SHP77 (cell line): ENCODE measurements at regions not wholly inside any gene's neighbourhood (a gene's known extent, or its start where the extent isn't known, plus 50 kb on each side); places are given as distances from the start of the nearest gene placed in this dataset.
"Not testable (repeated sequence)": the region's sequence is repeated elsewhere in the genome, so short reads cannot be mapped to it uniquely, and the experiment has no call there.

Experiments used
- DNase-seq, 2 experiments: peaks; one replicate each; lab custom pipeline; 2025; lab: John Stamatoyannopoulos, UW

DNA sequence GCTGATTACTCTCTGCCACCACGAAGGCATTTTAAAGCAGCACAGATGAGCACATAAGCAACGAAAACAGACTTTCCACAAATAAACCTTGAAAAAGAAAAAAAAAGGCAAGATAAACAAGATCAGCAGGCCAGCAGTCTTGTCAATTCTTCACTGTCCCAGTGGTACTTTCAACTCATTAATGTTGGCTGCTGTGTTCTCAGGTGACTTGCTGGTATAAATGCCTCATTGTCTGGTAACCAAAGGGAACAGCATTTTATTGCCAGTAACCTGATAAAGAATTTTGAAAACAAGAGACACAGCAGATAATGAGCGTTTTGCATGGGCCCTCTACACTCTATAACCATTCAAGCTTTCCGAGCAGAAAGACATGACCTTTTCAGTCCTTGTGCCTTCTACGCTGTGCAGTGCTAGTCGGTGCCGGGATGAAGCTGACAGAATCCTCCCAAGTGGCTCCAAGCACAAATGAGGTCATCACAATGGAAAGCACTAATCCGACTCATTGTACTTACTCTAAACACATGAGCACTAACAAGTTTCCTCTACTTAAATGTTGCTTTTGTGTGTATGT is 242.9 kb upstream of the FRG1 start:
- not testable (repeated sequence) for DNase-seq

DNA sequence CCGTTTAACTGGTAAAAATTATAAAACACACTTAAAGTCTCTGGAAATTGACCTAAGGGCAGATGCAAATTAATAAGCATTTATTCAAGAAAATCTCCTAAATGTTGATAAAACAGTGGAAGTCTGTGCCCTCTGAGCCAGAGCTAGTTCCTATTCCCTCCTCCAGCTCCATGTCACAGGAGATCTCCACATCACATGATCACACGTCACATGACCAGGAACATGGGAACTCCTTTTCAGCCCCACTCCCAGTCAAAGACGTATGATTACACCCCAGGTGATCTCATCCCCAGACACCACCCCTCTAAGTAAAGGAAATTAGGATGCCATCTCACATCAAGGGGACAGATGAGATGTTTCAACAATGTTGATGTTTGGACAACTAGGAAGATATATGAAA is 237.7 kb upstream of the FRG1 start:
- DNase-seq, result not testable (repeated sequence)

DNA sequence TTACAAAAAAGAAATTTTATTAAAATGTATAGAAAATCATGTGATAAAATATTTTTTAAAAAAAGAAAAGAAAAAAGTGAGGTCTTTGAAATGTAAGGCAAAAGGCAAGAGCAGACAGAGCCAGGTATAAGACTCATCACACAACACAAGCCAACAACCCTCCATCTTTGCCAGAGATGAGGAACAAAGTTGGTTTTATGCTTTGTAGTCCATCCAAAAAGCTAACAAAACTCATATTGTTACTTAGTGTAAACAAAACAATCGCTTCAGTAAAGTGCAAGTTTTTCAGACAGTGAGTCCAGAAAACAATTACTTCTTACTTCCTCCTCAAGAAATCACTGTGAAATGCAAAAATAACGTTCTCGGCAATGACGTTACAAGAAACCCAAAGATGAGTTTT is 233.9 kb upstream of the FRG1 start:
- DNase-seq, result not testable (repeated sequence)

DNA sequence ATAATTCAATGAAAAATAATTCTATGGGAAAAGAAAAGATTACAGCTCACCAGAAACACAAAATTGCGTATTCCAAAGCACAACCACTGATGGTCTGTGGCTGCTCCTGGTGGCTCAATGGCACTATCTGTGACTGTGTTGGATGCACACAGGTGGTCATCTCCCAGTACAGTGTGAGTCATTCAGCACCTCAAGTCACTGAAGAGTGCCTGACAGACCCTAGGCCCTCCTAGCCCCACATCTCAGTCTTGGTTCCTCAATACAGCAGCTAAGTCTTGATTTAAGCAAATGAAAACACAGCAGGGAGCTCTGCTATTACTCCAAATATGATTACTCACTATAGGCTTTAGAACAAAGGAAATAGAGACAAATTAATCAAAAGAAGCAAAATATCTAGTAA is 233.4 kb upstream of the FRG1 start:
- DNase-seq, result not testable (repeated sequence)

DNA sequence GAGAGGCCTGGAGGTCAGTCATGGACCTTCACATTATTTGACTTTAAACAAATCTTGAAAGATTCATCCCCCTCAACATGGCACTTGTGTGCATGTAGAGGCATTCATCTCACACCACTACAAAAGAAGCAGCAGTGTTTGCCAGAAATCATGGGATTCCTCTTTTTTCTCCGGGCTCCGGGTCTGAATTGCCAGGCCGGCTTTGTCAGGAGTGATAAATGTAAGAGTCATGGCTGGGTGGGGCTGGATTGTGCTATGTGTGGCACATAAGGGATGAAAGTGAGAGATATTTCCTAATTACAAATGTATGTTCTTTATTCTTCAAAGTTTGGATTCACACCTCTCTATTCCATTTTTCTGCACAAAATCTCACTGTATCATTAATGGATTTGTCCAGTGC is 228.7 kb upstream of the FRG1 start:
- DNase-seq, result not testable (repeated sequence)

DNA sequence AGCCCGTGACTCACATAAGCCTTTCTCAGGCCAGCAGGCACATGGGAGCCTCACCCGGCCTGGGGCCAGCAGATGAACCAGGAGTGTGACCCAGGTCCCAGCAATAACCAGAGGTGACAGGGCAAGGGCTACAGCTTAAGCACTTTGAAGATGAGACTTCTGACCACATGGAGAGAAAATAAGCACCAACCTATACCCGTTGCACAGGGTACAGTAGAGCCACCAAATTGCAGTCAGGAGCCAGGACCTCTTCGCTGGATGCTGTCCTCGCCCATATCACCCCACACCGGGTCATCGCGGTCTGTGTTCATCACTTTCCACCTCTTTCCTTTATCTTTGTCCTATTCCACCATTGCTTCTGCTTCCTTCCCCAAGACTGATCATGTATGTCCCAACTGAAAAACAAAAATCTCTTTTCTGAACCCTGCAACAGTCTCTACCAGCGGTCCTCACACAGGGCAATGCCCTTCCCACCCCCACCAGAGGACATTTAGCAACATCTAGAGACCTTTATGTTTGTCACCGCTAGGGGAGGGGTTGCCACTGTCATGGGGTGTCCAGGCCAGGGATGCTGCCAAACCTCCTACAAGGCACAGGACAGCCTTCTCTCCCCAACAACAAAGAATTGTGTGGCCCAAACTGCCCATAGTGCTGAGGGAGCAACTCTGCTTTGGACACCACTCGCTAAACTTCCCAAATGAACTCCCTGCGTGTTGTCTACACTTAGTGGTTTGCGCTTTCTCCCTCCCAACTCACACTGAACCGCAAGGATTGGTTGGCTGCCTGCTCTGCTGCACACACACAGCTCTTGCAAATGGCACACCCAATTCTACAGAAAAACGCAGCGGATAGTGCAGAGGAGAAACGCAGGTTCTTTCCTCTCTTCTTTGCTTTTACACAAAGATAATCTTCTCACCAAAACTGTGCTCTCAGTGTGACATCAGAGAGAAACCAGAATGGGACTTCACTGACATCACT is 219.4 kb upstream of the FRG1 start:
- DNase-seq, result not testable (repeated sequence)

DNA sequence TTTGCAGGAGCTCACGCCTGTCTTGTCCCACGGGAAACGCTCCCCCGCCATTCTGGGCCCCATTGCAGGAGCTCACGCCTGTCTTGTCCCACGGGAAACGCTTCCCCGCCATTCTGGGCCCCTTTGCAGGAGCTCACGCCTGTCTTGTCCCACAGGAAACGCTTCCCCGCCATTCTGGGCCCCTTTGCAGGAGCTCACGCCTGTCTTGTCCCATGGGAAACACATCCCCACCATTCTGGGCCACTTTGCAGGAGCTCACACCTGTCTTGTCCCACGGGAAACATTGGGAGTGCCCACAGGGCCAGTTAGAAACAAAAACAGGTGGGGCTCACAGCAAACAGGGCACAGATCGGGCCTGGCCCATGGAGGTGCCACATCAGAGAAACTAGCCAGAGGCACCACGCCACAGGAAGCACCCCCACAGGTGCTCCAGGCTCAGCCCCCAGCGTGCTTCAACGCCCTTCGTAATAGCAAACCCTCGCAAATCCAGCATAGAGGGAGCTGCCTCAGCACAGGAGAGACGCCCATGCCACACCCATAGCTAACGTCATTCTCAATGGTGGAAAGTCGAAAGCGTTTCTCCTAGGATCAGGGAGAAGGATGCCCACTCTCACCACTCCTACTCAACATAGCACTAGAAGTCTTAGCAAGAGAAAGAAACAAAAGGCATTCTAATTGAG is 218.2 kb upstream of the FRG1 start:
- peak; percentile 88 to 89 for DNase-seq

DNA sequence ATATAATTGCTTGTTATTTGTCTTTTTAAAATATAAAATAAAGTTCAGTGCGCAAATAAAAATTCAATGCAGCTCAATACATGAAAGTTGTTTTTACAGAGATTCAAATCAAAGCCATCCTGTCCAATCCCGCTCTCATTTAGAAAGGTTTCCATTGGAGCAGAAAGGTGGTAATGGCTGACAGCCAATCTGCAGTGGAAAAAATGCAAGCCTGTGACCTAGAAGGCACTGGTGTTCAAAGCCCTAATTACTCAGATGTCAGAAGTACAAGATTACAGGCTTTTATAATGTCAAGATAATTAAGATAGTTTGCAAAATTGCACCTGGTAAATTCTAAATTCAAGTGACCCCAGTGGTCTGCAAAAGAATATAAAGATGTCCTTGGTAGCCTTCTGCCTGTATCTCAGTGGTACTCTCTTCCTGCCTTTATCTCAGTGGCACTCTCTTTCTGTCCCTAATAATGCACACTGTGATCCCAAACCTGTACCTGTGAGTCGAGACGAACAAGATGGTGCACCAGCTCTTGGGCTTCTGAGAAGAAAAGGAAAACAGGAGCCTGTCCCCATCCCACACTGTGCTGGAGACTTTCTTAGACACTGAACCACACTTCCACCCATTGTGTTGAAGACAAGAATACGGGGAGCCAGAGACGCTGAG is 212.6 kb upstream of the FRG1 start:
- DNase-seq, result not testable (repeated sequence)

DNA sequence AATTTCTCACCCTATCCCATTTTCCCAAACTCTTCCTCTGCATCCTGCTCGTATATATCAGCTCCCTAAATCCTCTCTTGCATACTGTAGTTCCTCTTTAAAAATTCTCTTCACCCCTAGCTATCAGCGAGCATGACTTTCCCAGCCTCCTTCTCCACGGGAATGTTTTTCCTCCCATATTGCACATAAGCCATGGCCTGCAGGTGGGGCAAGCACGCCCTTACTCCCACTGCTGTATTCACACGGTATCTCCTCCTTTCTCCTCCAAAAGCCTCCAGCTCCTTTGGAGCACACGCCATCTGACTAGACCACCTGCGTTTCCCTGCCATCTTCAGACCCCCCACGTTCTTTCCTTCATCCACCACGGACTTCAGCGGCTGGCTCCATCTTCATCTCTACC is 208.7 kb upstream of the FRG1 start:
- peak in 1 of 2 experiments; percentile 42 for DNase-seq

DNA sequence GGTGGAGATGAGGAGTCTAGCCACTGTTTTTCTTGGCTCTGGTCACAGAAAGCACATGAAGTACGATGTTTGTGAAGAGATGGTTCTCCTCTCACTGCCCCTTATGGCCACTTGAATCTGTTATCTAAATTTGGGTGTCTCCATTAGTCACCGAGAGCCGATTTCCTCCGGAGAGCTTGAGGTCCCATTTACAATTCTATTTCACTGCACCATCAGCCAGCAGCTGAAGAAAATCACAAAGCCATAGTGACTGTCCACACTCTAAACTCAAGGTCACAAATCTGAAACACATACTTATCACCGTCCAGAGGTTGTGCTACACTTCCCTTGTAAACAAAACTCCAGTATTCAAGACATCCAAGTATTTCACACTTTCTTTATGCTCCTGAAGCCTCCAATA is 207.2 kb upstream of the FRG1 start:
- DNase-seq, result peak; percentile 27 to 34

DNA sequence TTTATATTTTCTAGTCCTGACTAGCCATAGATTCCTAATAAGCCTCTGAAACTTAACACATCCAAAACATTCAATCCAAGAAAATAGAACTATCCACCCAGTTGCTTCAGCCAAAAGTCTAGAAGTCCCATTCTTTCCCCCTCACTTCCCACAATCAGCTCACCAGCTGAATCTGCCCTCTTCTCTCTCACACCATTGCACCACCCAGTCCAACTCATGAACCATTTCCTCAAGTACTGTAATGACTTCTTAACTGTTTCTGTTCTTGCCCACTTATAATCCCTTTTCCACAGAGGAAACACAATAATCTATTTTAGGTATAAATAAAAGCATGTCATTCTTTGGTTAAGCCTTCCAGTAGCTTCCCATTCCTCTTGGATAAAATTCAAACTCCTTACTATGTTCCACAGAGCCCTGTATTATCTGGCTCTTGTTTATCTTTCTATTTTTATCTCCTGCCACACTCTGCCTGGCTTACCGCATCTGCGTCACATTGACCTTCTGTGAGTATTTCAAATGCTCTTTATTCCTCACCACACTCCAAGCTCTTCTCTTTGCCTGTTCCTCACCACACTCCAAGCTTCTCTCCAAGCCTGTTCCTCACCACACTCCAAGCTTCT is 205.9 kb upstream of the FRG1 start:
- DNase-seq, result peak in 1 of 2 experiments; percentile 26

DNA sequence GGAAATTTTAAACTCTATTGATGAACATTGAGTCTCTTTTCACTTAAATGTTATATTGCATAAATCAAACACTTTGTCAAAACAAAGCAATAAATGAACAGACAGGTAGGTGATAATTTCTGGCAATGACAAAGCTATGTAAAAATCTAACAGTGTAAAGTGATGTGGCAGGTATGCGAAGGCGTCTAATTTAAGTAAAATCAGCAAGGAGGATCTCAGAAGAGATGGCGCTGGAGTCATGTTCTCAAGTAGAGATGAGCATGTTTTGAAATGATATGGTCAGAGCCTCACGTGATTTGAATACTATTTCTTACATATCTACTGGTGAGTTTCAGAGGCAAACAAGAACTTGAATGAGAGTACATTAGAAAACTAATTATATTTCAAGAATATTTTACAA is 204.0 kb upstream of the FRG1 start:
- DNase-seq, result not testable (repeated sequence)

DNA sequence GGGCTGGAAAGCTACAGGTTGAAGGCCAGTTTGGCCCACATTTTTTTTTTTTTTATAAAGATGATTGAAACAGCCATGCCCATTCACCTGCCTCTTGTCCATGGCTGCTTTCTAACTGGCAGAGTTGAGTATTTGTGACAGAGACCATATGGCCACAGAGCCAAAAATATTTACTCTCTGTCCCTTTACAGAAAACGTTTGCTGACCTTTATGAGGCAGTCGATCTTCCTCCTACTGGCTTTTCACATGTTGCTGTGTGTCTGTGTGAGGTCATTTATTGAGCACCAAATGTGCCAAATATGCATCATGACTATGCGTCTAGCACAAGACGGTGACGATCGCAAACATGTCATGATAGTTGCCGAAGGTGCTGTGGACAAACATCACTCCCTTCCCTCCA is 200.6 kb upstream of the FRG1 start:
- not testable (repeated sequence) for DNase-seq

DNA sequence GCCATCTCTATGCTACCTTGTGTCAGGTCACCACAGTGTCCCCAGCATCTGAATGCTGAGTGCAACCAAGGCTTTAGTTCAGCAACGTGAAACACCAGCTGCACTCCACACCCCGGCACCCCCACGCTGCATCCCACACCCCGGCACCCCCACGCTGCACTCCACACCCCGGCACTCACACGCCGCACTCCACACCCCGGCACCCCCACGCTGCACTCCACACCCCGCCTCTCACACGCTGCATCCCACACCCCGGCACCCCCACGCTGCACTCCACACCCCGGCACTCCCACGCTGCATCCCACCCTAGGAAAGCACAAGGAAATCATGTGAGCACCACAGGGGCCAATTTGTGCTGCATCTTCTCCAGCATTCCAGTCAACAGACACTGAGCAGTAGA is 199.8 kb upstream of the FRG1 start:
- no peak for DNase-seq

DNA sequence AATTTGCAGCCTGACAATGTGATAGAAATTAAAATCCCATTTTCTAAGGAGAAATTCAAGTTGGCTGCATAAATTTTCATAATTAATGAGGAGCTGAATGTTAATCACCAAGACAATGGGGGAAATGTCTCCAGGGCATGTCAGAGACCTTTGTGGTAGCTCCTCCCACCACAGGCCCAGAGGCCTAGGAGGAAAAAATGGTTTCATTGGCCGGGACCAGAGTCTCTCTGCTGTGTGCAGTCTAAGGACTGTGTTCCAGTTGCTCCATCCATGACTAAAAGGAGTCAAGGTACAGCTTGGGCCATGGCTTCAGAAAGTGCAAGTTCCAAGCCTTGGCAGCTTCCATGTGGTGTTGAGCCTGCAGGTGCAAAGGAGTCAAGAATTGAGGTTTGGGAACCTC is 187.6 kb upstream of the FRG1 start:
- DNase-seq, result not testable (repeated sequence)

DNA sequence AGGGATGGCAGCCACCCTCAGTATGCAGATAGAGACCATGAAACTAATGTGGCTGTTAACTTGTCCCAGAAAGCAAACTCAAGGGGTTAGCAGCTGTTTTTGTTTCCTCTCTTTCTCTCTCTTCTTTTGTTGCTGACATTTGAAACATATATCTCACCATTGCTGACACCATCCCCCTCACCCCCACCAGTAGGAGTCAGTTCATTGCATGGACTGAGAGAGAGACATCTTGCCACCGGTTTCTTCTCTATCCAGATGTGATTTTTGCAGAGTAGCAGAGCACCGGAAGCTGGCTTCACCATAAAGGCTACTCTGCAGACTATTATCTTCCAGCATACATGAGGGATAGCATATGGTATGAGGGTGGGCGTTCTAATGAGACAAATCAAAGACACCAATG is 177.1 kb upstream of the FRG1 start:
- no peak for DNase-seq

DNA sequence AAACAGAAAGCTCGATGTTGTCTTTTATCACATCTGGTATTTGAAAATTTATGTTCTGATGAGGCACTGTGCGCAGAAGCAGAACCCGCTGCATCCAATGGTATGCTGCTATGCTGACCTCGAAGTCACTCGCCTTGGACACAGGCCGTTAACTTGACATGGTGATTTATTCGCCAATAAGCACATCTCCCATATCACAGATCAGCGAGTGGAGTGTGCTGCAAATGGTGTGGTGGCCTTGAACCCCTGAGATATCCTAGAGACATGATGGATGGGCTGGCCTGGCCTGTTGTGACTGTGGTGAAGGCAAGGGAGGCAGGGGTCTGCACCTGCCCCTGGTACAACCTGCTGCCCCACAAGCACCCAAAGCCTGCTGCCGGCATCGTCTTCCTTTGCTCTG is 175.4 kb upstream of the FRG1 start:
- no peak for DNase-seq

DNA sequence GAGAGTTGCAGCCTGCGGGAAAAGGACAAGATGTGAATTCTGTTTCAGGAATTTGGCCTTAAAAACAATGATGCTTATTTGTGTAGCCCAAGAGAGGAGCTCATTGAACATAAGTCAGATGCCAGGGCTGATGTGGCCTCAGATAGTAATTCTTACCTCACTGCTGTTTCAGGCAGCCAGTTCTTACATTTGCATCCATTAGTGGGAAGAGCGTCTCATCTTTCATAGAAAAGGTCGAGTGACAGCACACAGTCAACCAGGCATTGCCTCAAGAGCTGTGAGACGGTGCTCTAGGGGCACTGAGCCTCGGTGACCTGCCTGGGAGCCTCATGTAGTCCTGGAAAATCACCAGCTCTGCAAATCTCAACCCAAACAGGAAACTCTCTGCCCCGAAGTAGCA is 174.9 kb upstream of the FRG1 start:
- no peak for DNase-seq

DNA sequence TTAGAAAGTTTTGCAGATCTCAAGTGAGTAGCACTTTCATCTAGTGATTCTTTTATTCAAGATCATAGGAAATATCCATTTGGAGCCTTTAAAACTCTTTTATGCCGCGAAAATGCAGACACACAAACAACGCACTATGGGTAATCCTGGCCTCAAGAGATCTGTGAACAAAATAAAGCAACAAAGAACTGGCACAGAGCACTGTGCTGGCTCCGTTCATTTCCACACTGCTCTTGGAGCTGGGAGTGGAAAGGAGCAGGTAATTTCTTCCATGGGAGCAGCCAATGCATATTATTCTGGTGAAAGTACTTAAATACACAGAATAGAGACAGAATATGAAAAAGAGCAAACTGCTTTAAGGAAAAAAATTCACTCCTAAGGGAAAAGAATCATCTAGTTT is 172.7 kb upstream of the FRG1 start:
- DNase-seq, result no peak

DNA sequence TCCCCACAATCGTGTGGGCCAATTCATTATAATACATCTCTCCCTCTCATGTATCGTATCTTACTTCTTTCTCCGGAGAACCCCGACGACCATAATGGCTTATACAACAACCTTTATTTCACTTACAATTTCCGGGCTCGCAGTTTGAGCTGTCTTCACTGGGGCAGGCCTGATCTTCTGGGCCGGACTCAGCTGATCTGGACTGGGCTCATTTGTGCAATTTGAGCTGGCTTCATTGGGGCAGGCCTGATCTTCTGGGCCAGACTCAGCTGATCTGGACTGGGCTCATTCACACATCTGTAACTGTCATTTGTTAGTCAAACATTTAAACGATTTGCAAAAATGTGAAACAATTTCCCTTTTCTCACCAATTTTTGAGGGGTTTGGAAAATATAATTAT is 171.5 kb upstream of the FRG1 start:
- DNase-seq, result no peak

DNA sequence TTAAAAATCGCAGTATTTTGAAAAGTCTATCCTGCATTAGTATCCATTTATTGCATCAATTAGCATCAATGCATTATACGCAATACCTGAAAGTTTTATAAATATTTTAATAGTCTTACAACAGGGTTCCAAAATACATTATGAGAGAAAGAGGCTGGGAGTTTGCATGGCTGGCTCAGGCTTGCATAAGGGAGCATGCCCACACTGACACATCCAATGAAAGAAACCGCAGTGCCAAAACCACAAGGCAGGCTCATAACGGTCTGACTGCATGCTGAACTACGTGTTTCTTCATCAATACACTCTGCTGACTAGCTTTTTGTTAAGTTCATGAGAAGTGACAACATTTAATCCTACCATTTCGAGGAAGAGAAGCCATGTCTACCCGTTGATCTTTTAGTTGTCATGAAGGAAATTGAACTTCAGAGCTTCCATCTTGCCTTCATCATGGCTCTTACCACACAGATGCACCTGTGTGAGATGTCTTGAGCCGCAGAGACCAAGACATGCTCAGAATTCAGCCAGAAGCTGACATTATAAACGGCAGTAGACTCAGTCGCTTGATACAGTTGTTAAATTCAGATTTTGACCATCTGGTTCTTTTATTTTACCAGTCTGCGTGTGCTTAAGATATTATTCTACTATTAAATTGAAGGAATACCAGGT is 168.8 kb upstream of the FRG1 start:
- DNase-seq, result no peak
